Sigmoid colon (tissue), 4 donors: ENCODE measurements at regions not wholly inside any gene's neighbourhood (a gene's known extent, or its start where the extent isn't known, plus 50 kb on each side); places are given as distances from the start of the nearest gene placed in this dataset.

ENCODE experiments used
- EP300 ChIP-seq, 4 donors: sonication (generic); formaldehyde crosslinking; IDR thresholded peaks; one replicate each; pipeline ENCODE4 v1.6.1; 2017; ENCODE audit warnings: antibody characterized with exemption in 4 of 4
- POLR2A ChIP-seq, 2 donors: fragments of 450-650 bp; IDR thresholded peaks; one replicate each; pipeline ENCODE4 v1.6.1; 2016; ENCODE audit warnings: antibody characterized with exemption in 2 of 2, mild to moderate bottlenecking in 2 of 2, moderate library complexity in 2 of 2
- TF ChIP-seq, protein P1 (sequence below), 4 experiments: fragments of 450-650 bp in 3 of 4; fragments of 200-600 bp in 1 of 4; IDR thresholded peaks; one replicate each; pipeline ENCODE4 v1.5.1; 2016 to 2019; ENCODE audit warnings: antibody characterized with exemption in 4 of 4, mild to moderate bottlenecking in 3 of 4, moderate library complexity in 2 of 4

DNA sequence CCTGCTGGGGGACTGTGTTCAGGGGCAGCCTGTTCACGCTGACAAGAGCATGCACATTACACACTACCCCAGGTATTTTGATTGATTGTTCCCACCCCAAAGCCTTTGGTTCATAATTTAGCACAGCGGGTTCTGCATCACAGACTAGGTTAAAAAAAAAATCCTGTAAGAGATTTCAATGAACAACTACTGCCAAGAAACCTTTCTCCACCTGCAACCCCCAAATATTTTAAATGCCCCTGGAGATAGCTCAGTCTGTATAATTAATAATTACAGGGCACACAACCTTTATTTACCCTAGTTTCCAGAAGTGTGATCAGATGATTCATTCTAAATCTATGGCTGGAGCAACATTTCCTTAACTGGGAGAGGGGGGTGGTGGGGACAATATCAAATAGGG lies 87.6 kb downstream of the NR2F2 start:
- TF ChIP-seq POLR2A (IDR thresholded peaks at IDR 0.05) (no peak), EP300 (IDR thresholded peaks at IDR 0.05) (no peak)
- TF ChIP-seq, protein P1, sequence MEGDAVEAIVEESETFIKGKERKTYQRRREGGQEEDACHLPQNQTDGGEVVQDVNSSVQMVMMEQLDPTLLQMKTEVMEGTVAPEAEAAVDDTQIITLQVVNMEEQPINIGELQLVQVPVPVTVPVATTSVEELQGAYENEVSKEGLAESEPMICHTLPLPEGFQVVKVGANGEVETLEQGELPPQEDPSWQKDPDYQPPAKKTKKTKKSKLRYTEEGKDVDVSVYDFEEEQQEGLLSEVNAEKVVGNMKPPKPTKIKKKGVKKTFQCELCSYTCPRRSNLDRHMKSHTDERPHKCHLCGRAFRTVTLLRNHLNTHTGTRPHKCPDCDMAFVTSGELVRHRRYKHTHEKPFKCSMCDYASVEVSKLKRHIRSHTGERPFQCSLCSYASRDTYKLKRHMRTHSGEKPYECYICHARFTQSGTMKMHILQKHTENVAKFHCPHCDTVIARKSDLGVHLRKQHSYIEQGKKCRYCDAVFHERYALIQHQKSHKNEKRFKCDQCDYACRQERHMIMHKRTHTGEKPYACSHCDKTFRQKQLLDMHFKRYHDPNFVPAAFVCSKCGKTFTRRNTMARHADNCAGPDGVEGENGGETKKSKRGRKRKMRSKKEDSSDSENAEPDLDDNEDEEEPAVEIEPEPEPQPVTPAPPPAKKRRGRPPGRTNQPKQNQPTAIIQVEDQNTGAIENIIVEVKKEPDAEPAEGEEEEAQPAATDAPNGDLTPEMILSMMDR (IDR thresholded peaks at IDR 0.05): no peak
